ENCODE measurements at regions not wholly inside any gene's neighbourhood (a gene's known extent, or its start where the extent isn't known, plus 50 kb on each side); places are given as distances from the start of the nearest gene placed in this dataset.

DNA sequence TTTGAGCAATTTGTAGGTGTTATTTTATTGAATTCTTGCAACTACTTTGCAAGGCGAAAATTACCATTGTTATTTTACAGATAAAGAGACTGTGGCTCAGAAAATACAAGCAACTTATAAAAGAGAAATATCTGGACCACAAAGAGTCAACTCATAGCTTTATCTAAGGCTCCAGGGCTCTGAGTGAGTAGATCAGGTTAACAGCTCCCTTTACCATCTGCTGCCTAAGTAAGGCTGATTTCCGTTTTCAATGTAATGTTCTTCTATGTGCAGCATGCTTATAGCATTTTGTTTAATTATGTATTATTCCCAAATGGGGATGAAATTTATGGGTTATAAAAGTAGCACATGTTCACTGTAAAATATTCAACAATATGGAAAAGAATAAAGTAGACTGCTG is 299.1 kb upstream of the TNP1 start:
- TF ChIP-seq CTCF (IDR thresholded peaks at IDR 0.05): no peak
- TF ChIP-seq POLR2A (IDR thresholded peaks at IDR 0.05): no peak
- no peak for TF ChIP-seq POLR2AphosphoS5 (IDR thresholded peaks at IDR 0.05)
